ENCODE measurements at regions not wholly inside any gene's neighbourhood (a gene's known extent, or its start where the extent isn't known, plus 50 kb on each side); places are given as distances from the start of the nearest gene placed in this dataset.
"Not testable (repeated sequence)": the region's sequence is repeated elsewhere in the genome, so short reads cannot be mapped to it uniquely, and the experiment has no call there.

- 73 to 87% methylated on average over 2 of the region's 2 CpGs for WGBS, 2 donors
These were observed 90.1 kb upstream of the PRR23C start for GRCh38 chr3:139134678-139135372.

GRCh38 chr3:139135657-139136056 is 91.0 kb upstream of the PRR23C start:
- DNase-seq: no peak
- Histone ChIP-seq H3K9me3 (no peaks in the 10 kb centered on the region), H3K4me1 (peaks cover 10% of the 10 kb centered on the region), H3K27me3 (no peaks in the 10 kb centered on the region), H3K27ac (no peak overlapping the region), H3K4me3 (no peak overlapping the region), H3K36me3 (replicated peaks in 1 of 2; ENCODE audit: insufficient read depth in 1 of 2, low read depth in 2 of 2) (no peaks in the 10 kb centered on the region)
- intact Hi-C loops (cut with DNase I): no loop called here
- TF ChIP-seq POLR2A (IDR thresholded peaks at IDR 0.05): no peak
- no peak for ATAC-seq

More at GRCh38 chr3:139134678-139135372, 90.1 kb upstream of the PRR23C start:
- DNase-seq (no peak), ATAC-seq (no peak)
- no peak overlapping the region for H3K27ac ChIP-seq
- H3K4me1 ChIP-seq: peaks cover 10% of the 10 kb centered on the region
- no peak for TF ChIP-seq POLR2A (IDR thresholded peaks at IDR 0.05)
- TF ChIP-seq CTCF (IDR thresholded peaks at IDR 0.05): no peak
- H3K27me3 ChIP-seq: no peaks in the 10 kb centered on the region
- H3K36me3 ChIP-seq (replicated peaks in 1 of 2; ENCODE audit: insufficient read depth in 1 of 2, low read depth in 2 of 2): no peaks in the 10 kb centered on the region
- intact Hi-C loops (cut with DNase I): no loop called here
- H3K9me3 ChIP-seq: no peaks in the 10 kb centered on the region
- H3K4me3 ChIP-seq: no peak overlapping the region

- no peak overlapping the region for H3K4me3 ChIP-seq
- ATAC-seq (no peak), DNase-seq (no peak)
- intact Hi-C loops (cut with DNase I): no loop called here
- H3K27me3 ChIP-seq: no peaks in the 10 kb centered on the region
- no peaks in the 10 kb centered on the region for H3K9me3 ChIP-seq
- 88 to 92% methylated on average over 7 of the region's 7 CpGs for WGBS, 2 donors
- no peak for TF ChIP-seq POLR2A (IDR thresholded peaks at IDR 0.05)
- TF ChIP-seq CTCF (IDR thresholded peaks at IDR 0.05): no peak
- H3K27ac ChIP-seq: no peak overlapping the region
- no peaks in the 10 kb centered on the region for H3K36me3 ChIP-seq (replicated peaks in 1 of 2; ENCODE audit: insufficient read depth in 1 of 2, low read depth in 2 of 2)
- H3K4me1 ChIP-seq: peaks cover 10% of the 10 kb centered on the region
These were observed 91.9 kb upstream of the PRR23C start for GRCh38 chr3:139136469-139137202.

DNA sequence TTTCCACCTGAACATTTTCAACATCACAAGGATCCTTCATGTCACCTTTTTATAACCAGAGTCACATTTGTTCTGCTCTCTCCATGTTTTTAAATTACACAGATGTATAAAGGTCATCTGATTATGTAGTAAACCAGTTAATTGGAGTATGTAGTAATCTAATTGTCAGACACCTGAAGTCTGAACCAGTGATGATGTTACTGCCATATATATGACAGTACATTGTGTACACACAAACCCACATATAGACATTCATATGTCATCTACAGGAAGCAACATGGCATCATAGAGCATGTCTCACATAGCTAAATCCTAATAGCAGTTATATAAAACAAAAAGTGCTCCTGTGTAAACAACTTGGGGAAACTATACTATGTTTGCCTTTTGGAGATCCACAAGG is 95.9 kb upstream of the PRR23C start:
- DNase-seq (no peak), ATAC-seq (no peak)
- intact Hi-C loops (cut with DNase I): no loop called here
- Histone ChIP-seq H3K27me3 (no peaks in the 10 kb centered on the region), H3K9me3 (no peaks in the 10 kb centered on the region), H3K27ac (no peak overlapping the region), H3K4me1 (peaks cover 10% of the 10 kb centered on the region), H3K36me3 (replicated peaks in 1 of 2; ENCODE audit: insufficient read depth in 1 of 2, low read depth in 2 of 2) (no peaks in the 10 kb centered on the region), H3K4me3 (no peak overlapping the region)
- no peak for TF ChIP-seq CTCF (IDR thresholded peaks at IDR 0.05)
- no peak for TF ChIP-seq POLR2A (IDR thresholded peaks at IDR 0.05)

- H3K4me1 ChIP-seq; ATAC-seq; H3K9me3 ChIP-seq; intact Hi-C loops (cut with DNase I); H3K4me3 ChIP-seq; H3K27ac ChIP-seq; H3K27me3 ChIP-seq; H3K36me3 ChIP-seq (replicated peaks in 1 of 2; ENCODE audit: insufficient read depth in 1 of 2, low read depth in 2 of 2); DNase-seq: not testable (repeated sequence)
- WGBS, 2 donors: 72% methylated on average over 4 of the region's 4 CpGs
These were observed 101.3 kb upstream of the PRR23C start for GRCh38 chr3:139145980-139146379.
